Sciatic nerve (tissue), 2 donors: ENCODE measurements at regions not wholly inside any gene's neighbourhood (a gene's known extent, or its start where the extent isn't known, plus 50 kb on each side); places are given as distances from the start of the nearest gene placed in this dataset.

Experiments
- ATAC-seq: fragments of 200-7000 bp; cut with Tn5 transposase; one replicate; pipeline ENCODE4 v1.9.1; 2020; ENCODE audit warnings: mild to moderate bottlenecking, moderate library complexity
- DNase-seq: peaks from one replicate; pipeline ENCODE4 v3.0.0-alpha.2; 2020; ENCODE audit warnings: low spot score
- intact Hi-C: fragments of 100-400 bp; cut with DNase I; formaldehyde crosslinking; loops from one replicate; pipeline ENCODE4 v1.14.2; 2022
- donor health status: DM: no; HTN: no; CAD: no.
- donor health status: DM: no; HTN: no; CAD: no.

- ATAC-seq (no peak), DNase-seq (no peak)
- intact Hi-C loops = no loop called here
Observed at GRCh38 chr14:41419709-41420108, 187.0 kb upstream of the LRFN5 start.

GRCh38 chr14:41418851-41419250 lies 187.8 kb upstream of the LRFN5 start:
- ATAC-seq (no peak), DNase-seq (no peak)
- intact Hi-C loops = no loop called here

- ATAC-seq = no peak
- DNase-seq = no peak
- intact Hi-C loops = no loop called here
Observed at GRCh38 chr14:41409806-41410205, 196.9 kb upstream of the LRFN5 start.

GRCh38 chr14:41404126-41404525 lies 202.6 kb upstream of the LRFN5 start:
- ATAC-seq = no peak
- no peak for DNase-seq
- intact Hi-C loops = no loop called here

- DNase-seq (no peak), ATAC-seq (no peak)
- intact Hi-C loops = no loop called here
Observed at GRCh38 chr14:41403360-41403759, 203.3 kb upstream of the LRFN5 start.

GRCh38 chr14:41397926-41398325 lies 208.8 kb upstream of the LRFN5 start:
- ATAC-seq = no peak
- intact Hi-C loops = no loop called here
- DNase-seq = no peak

- intact Hi-C loops = no loop called here
- no peak for DNase-seq
- ATAC-seq = no peak
Observed at GRCh38 chr14:41393512-41393911, 213.2 kb upstream of the LRFN5 start.

GRCh38 chr14:41392226-41392625 lies 214.4 kb upstream of the LRFN5 start:
- intact Hi-C loops = no loop called here
- no peak for DNase-seq
- no peak for ATAC-seq

- no peak for ATAC-seq
- intact Hi-C loops = no loop called here
- no peak for DNase-seq
Observed at GRCh38 chr14:41389355-41389754, 217.3 kb upstream of the LRFN5 start.

- no peak for DNase-seq
- intact Hi-C loops = no loop called here
- no peak for ATAC-seq
Observed at GRCh38 chr14:41385797-41386196, 220.9 kb upstream of the LRFN5 start.

- intact Hi-C loops = no loop called here
- DNase-seq = no peak
- ATAC-seq = no peak
Observed at GRCh38 chr14:41380017-41380416, 226.7 kb upstream of the LRFN5 start.

GRCh38 chr14:41378526-41378925 lies 228.2 kb upstream of the LRFN5 start:
- DNase-seq (no peak), ATAC-seq (no peak)

GRCh38 chr14:41377932-41378331 lies 228.7 kb upstream of the LRFN5 start:
- DNase-seq (no peak), ATAC-seq (no peak)
- intact Hi-C loops = no loop called here

More at GRCh38 chr14:41378526-41378925, 228.2 kb upstream of the LRFN5 start:
- intact Hi-C loops = no loop called here

- intact Hi-C loops = no loop called here
- DNase-seq = no peak
- no peak for ATAC-seq
Observed at GRCh38 chr14:41374092-41374491, 232.6 kb upstream of the LRFN5 start.

- DNase-seq (no peak), ATAC-seq (no peak)
- intact Hi-C loops = no loop called here
Observed at GRCh38 chr14:41362139-41362538, 244.5 kb upstream of the LRFN5 start.

GRCh38 chr14:41360126-41360525 lies 246.6 kb upstream of the LRFN5 start:
- DNase-seq = no peak
- ATAC-seq = no peak
- intact Hi-C loops = no loop called here

GRCh38 chr14:41355866-41356265 lies 250.8 kb upstream of the LRFN5 start:
- DNase-seq (no peak), ATAC-seq (no peak)
- intact Hi-C loops = no loop called here

GRCh38 chr14:41350476-41350875 lies 256.2 kb upstream of the LRFN5 start:
- DNase-seq = no peak

GRCh38 chr14:41349289-41349910 lies 257.3 kb upstream of the LRFN5 start:
- DNase-seq (no peak), ATAC-seq (no peak)
- intact Hi-C loops = no loop called here

More at GRCh38 chr14:41350476-41350875, 256.2 kb upstream of the LRFN5 start:
- no peak for ATAC-seq
- intact Hi-C loops = no loop called here

GRCh38 chr14:41343857-41344256 lies 262.8 kb upstream of the LRFN5 start:
- DNase-seq (no peak), ATAC-seq (no peak)
- intact Hi-C loops = no loop called here

- DNase-seq = no peak
- no peak for ATAC-seq
- intact Hi-C loops = no loop called here
Observed at GRCh38 chr14:41313196-41313595, 293.5 kb upstream of the LRFN5 start.

GRCh38 chr14:41303506-41303905 lies 303.2 kb upstream of the LRFN5 start:
- ATAC-seq = no peak

More at GRCh38 chr14:41303506-41303905, 303.2 kb upstream of the LRFN5 start:
- no peak for DNase-seq
- intact Hi-C loops = no loop called here
